H1 (cell line): ENCODE measurements at regions not wholly inside any gene's neighbourhood (a gene's known extent, or its start where the extent isn't known, plus 50 kb on each side); places are given as distances from the start of the nearest gene placed in this dataset.

ENCODE experiments used
- E2F6 ChIP-seq: IDR thresholded peaks from 2 replicates; pipeline ENCODE4 v1.6.1; 2012; ENCODE audit warnings: inconsistent platforms
- EGR1 ChIP-seq: IDR thresholded peaks from 2 replicates; pipeline ENCODE4 v1.6.1; 2011; ENCODE audit warnings: low read depth, low read length, borderline replicate concordance
- HDAC6 ChIP-seq: IDR thresholded peaks from one replicate; pipeline ENCODE4 v1.7.1; 2012; ENCODE audit warnings: low read depth, mild to moderate bottlenecking, inconsistent platforms, low read length, moderate library complexity
- RNF2 ChIP-seq: fragments of 200-900, 300-1000 bp; sonication (generic); IDR thresholded peaks from 2 replicates; pipeline ENCODE4 v1.7.1; 2016; ENCODE audit warnings: borderline replicate concordance, low read depth, mild to moderate bottlenecking, antibody characterized with exemption, low read length; ENCODE audit not compliant: poor library complexity, severe bottlenecking; ENCODE audit errors: missing control alignments
- RXRA ChIP-seq: IDR thresholded peaks from 2 replicates; pipeline ENCODE4 v1.6.1; 2011; ENCODE audit warnings: low read depth, mild to moderate bottlenecking, low read length, moderate library complexity; ENCODE audit not compliant: insufficient read depth
- TEAD4 ChIP-seq: IDR thresholded peaks from 2 replicates; pipeline ENCODE4 v1.6.1; 2012; ENCODE audit warnings: low read depth, low read length, inconsistent platforms, mixed read lengths

GRCh38 chr10:78899996-78900714 is 168.6 kb upstream of the ZMIZ1 start (continued):
- TF ChIP-seq TEAD4: no peak
- no peak for TF ChIP-seq HDAC6
- no peak for TF ChIP-seq RNF2
- TF ChIP-seq EGR1: no peak
- TF ChIP-seq E2F6: no peak
- no peak for TF ChIP-seq RXRA
- TF ChIP-seq, all 59 proteins: peak for 0
